ENCODE measurements at regions not wholly inside any gene's neighbourhood (a gene's known extent, or its start where the extent isn't known, plus 50 kb on each side); places are given as distances from the start of the nearest gene placed in this dataset.

GRCh38 chr12:3977621-3978020, 104.4 kb upstream of the PARP11 start:
- Histone ChIP-seq H3K27ac (no peak overlapping the region), H3K36me3 (no peaks in the 10 kb centered on the region), H3K4me1 (no peaks in the 10 kb centered on the region), H3K27me3 (no peaks in the 10 kb centered on the region), H3K4me3 (no peak overlapping the region), H3K9me3 (no peaks in the 10 kb centered on the region)
- intact Hi-C loops (cut with DNase I; ENCODE audit: low total_unique reads), result no loop called here
- no peak for DNase-seq (ENCODE audit: low spot score in 2 of 2)
- TF ChIP-seq CTCF (IDR thresholded peaks at IDR 0.05) (no peak), POLR2A (IDR thresholded peaks at IDR 0.05) (no peak), POLR2AphosphoS5 (IDR thresholded peaks at IDR 0.05) (no peak)

GRCh38 chr12:3976351-3976938, 103.2 kb upstream of the PARP11 start:
- H3K36me3 ChIP-seq, result no peaks in the 10 kb centered on the region
- H3K4me3 ChIP-seq, result no peak overlapping the region
- no peaks in the 10 kb centered on the region for H3K9me3 ChIP-seq
- no peak for TF ChIP-seq CTCF (IDR thresholded peaks at IDR 0.05)
- no peak for TF ChIP-seq POLR2AphosphoS5 (IDR thresholded peaks at IDR 0.05)
- no peak for TF ChIP-seq POLR2A (IDR thresholded peaks at IDR 0.05)
- H3K4me1 ChIP-seq, result no peaks in the 10 kb centered on the region
- no peak overlapping the region for H3K27ac ChIP-seq
- intact Hi-C loops (cut with DNase I; ENCODE audit: low total_unique reads), result no loop called here
- no peak for DNase-seq (ENCODE audit: low spot score in 2 of 2)
- H3K27me3 ChIP-seq, result no peaks in the 10 kb centered on the region

GRCh38 chr12:3975652-3976051, 102.5 kb upstream of the PARP11 start:
- no peak overlapping the region for H3K4me3 ChIP-seq
- H3K4me1 ChIP-seq, result no peaks in the 10 kb centered on the region
- no peaks in the 10 kb centered on the region for H3K36me3 ChIP-seq
- H3K27me3 ChIP-seq, result no peaks in the 10 kb centered on the region
- TF ChIP-seq POLR2A (IDR thresholded peaks at IDR 0.05) (no peak), POLR2AphosphoS5 (IDR thresholded peaks at IDR 0.05) (no peak), CTCF (IDR thresholded peaks at IDR 0.05) (no peak)
- no peaks in the 10 kb centered on the region for H3K9me3 ChIP-seq
- DNase-seq (ENCODE audit: low spot score in 2 of 2), result no peak
- intact Hi-C loops (cut with DNase I; ENCODE audit: low total_unique reads), result no loop called here
- no peak overlapping the region for H3K27ac ChIP-seq

- TF ChIP-seq POLR2AphosphoS5 (IDR thresholded peaks at IDR 0.05) (no peak), POLR2A (IDR thresholded peaks at IDR 0.05) (no peak), CTCF (IDR thresholded peaks at IDR 0.05) (no peak)
- H3K4me3 ChIP-seq, result no peak overlapping the region
- H3K27ac ChIP-seq, result peak overlapping the region in 1 of 2 donors; percentile 75
- no peaks in the 10 kb centered on the region for H3K9me3 ChIP-seq
- intact Hi-C loops (cut with DNase I; ENCODE audit: low total_unique reads), result no loop called here
- DNase-seq (ENCODE audit: low spot score in 2 of 2), result no peak
- no peaks in the 10 kb centered on the region for H3K4me1 ChIP-seq
- H3K27me3 ChIP-seq, result no peaks in the 10 kb centered on the region
- no peaks in the 10 kb centered on the region for H3K36me3 ChIP-seq
Measured at GRCh38 chr12:3974883-3975282, 101.7 kb upstream of the PARP11 start.

GRCh38 chr12:3973973-3974644, 100.9 kb upstream of the PARP11 start:
- intact Hi-C loops (cut with DNase I; ENCODE audit: low total_unique reads), result no loop called here
- H3K27me3 ChIP-seq, result no peaks in the 10 kb centered on the region
- H3K9me3 ChIP-seq, result no peaks in the 10 kb centered on the region
- no peak overlapping the region for H3K4me3 ChIP-seq
- DNase-seq (ENCODE audit: low spot score in 2 of 2), result no peak
- H3K4me1 ChIP-seq, result no peaks in the 10 kb centered on the region
- H3K27ac ChIP-seq, result peak overlapping the region; percentile 39 to 75
- H3K36me3 ChIP-seq, result no peaks in the 10 kb centered on the region
- TF ChIP-seq POLR2A (IDR thresholded peaks at IDR 0.05), result no peak
- no peak for TF ChIP-seq POLR2AphosphoS5 (IDR thresholded peaks at IDR 0.05)
- TF ChIP-seq CTCF (IDR thresholded peaks at IDR 0.05), result no peak

Data from breast epithelium (tissue), 4 donors.